HAP-1 (cell line): ENCODE measurements at regions not wholly inside any gene's neighbourhood (a gene's known extent, or its start where the extent isn't known, plus 50 kb on each side); places are given as distances from the start of the nearest gene placed in this dataset.
"Not testable (repeated sequence)": the region's sequence is repeated elsewhere in the genome, so short reads cannot be mapped to it uniquely, and the experiment has no call there.

Source experiments
- DNase-seq, 2 experiments: peaks; one replicate each; pipeline ENCODE4 v3.0.0-alpha.2; 2016 to 2020; ENCODE audit warnings: low spot score in 2 of 2
- H3K27me3 ChIP-seq: fragments of 250-450 bp; sonication (Bioruptor Pico); 2 replicates; pipeline ENCODE4 v1.5.1; 2020; ENCODE audit warnings: low read depth, mild to moderate bottlenecking, moderate library complexity
- H3K36me3 ChIP-seq: fragments of 250-450 bp; sonication (Bioruptor Pico); replicated peaks from 2 replicates; pipeline ENCODE4 v1.5.1; 2020; ENCODE audit warnings: mild to moderate bottlenecking
- H3K4me1 ChIP-seq: fragments of 250-450 bp; sonication (Bioruptor Pico); 2 replicates; pipeline ENCODE4 v1.5.1; 2020; ENCODE audit warnings: mild to moderate bottlenecking
- H3K4me3 ChIP-seq: fragments of 250-450 bp; sonication (Bioruptor Pico); 2 replicates; pipeline ENCODE4 v1.5.1; 2020; ENCODE audit warnings: mild to moderate bottlenecking, moderate library complexity
- H3K9me3 ChIP-seq: fragments of 250-450 bp; sonication (Bioruptor Pico); 2 replicates; pipeline ENCODE4 v1.5.1; 2020; ENCODE audit warnings: mild to moderate bottlenecking, moderate library complexity
- in situ Hi-C: fragments of 300-500 bp; cut with MboI; formaldehyde crosslinking; loops from 3 replicates; pipeline ENCODE4 v1.14.3; 2020; ENCODE audit warnings: low sequenced_read_pairs, inconsistent platforms, mixed read lengths

DNA sequence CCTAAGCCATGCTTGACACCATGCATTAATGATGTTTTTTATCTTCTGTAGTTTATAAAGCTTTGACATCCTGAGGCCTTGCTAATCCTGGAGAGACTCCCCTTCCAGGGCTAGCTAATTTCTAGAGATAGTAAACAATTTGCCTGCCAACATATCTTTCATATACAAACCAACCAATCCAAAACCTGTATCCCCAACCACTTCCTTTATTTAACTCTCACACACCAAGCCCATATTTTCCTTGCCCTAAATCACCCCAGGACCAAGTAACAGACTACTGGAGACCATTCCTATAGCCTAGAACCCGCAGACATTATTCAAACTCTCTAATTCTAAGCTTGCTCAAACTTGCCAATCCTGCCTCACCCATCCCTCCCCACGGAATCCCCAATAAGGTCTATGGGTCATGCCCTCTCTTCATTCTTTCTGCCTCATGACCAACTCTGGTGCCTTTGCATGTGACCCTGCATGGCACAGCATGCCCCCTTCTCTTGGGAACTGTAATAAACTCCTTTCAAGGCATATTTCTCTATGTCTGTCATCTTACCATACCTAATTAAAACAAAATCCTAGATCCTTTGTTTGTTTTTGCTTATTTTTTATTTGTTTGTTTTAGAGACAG lies 116.6 kb upstream of the CACUL1 start:
- no peak for DNase-seq
- in situ Hi-C loops = no loop called here
- peaks cover 6% of the 10 kb centered on the region; the same call in 1 of the 2 replicates for H3K27me3 ChIP-seq
- H3K4me1 ChIP-seq = no peaks in the 10 kb centered on the region
- H3K4me3 ChIP-seq = no peak overlapping the region
- H3K9me3 ChIP-seq = no peaks in the 10 kb centered on the region
- no peaks in the 10 kb centered on the region for H3K36me3 ChIP-seq

DNA sequence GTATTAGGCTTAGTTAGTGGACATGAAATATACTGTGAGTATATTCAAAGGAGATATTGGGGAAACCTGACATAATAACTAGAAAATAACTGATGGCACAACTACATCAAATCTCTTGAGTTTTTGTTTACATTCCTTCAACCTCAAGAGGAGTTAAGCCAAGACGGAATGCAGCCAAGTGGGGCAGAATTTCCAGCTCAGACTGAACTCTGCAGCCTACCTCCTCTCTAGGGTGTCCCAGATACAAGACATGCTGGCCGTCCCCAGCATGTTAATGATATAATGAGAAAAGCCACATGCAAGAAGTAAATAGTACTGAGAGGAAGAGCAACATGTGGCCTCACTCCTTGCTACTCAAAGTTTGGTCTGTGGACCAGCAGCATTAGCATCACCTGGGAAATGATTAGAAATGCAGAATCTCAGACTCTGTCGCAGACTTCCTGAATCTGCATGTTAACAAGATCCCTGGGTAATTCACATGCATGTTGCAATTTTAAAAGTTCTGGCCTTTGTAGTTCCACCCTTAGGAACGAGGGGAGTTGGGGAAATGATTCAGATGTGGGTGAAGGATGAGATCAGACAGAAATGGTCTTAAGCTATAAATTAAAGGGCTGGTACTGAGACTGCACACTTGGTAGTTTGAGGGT lies 118.4 kb upstream of the CACUL1 start:
- Histone ChIP-seq H3K36me3 (no peaks in the 10 kb centered on the region), H3K27me3 (peaks cover 2% of the 10 kb centered on the region; the same call in 1 of the 2 replicates), H3K4me1 (no peaks in the 10 kb centered on the region), H3K4me3 (no peak overlapping the region), H3K9me3 (no peaks in the 10 kb centered on the region)
- in situ Hi-C loops = no loop called here
- DNase-seq = no peak

DNA sequence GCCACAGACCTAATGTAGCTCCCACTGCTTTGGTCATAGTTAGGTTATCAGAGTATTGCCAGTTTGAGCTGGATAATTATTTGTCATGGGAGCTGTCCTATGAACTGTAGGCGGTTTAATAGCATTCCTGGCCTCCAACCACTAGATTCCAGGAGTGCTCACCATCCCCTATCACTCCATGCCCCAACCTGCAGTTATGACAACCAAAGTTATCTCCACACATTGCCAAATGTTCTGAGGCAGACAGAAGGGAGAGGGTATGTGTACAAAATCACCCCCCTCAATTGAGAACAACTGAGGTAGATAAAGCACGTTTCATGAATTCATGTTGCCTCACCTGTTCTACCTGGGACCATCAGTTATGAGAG lies 119.0 kb upstream of the CACUL1 start:
- H3K4me3 ChIP-seq = no peak overlapping the region
- H3K9me3 ChIP-seq = no peaks in the 10 kb centered on the region
- no peak for DNase-seq
- H3K27me3 ChIP-seq = peaks cover 2% of the 10 kb centered on the region; the same call in 1 of the 2 replicates
- no peaks in the 10 kb centered on the region for H3K4me1 ChIP-seq
- in situ Hi-C loops = no loop called here
- no peaks in the 10 kb centered on the region for H3K36me3 ChIP-seq

DNA sequence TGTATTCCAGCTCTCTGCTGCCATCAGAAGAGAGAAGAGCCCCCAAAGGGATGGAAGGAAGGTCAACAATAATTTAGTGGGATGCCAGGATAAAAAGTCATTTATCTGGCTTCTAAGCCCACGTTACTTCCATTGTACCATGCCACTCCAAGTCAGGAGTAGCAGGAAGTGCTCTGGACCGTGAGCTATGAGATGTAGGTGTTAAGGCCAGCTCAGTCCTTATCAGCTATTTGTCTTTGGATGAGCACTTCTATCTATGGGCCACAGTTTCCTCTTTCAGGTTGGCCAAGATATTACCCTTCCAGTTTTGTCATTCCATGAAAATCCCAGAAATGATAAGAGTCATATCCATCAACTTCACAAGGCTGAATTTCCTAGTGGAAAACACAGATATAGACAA lies 119.4 kb upstream of the CACUL1 start:
- no peak for DNase-seq
- Histone ChIP-seq H3K9me3 (no peaks in the 10 kb centered on the region), H3K4me3 (no peak overlapping the region), H3K27me3 (peaks cover 2% of the 10 kb centered on the region; the same call in 1 of the 2 replicates), H3K36me3 (no peaks in the 10 kb centered on the region), H3K4me1 (no peaks in the 10 kb centered on the region)
- in situ Hi-C loops = no loop called here

DNA sequence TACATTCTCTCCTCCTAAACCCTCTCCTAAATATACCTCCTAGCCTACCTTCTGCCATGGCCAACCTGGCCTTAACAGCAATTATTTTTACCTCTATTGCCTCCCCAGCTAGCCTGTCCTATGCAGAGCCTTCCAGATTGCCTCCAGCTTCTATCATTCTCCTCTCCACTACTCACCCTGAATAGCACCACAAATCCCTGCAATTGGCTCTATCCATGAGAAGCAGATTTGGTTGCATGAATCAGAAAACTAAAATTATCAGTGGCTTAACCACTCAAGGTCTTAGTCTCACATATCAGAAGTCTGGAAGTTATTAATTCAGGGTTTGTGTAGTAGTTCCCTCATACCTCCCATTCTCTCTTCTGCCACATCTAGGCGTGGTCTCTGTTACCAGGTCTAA lies 120.3 kb upstream of the CACUL1 start:
- no peaks in the 10 kb centered on the region for H3K9me3 ChIP-seq
- no peak for DNase-seq
- peaks cover 2% of the 10 kb centered on the region; the same call in 1 of the 2 replicates for H3K27me3 ChIP-seq
- no peaks in the 10 kb centered on the region for H3K4me1 ChIP-seq
- in situ Hi-C loops = no loop called here
- H3K36me3 ChIP-seq = no peaks in the 10 kb centered on the region
- H3K4me3 ChIP-seq = no peak overlapping the region

DNA sequence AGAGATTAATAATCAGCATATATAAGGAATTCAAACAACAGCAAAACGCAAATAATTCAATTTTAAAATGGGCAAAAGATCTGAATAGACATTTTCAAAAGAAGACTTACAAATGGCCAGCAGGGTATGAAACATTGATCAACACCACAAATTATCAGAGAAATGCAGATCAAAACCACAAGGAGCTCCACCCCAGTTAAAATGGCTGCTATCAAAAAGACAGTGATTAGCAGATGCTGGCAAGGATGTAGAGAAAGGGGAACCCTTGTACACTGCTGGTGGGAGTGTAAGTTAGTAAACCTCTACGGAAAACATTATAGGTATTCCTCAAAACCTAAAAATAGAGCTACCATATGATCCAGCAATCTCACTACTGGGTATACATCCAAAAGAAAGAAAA lies 128.0 kb upstream of the CACUL1 start:
- in situ Hi-C loops = no loop called here

DNA sequence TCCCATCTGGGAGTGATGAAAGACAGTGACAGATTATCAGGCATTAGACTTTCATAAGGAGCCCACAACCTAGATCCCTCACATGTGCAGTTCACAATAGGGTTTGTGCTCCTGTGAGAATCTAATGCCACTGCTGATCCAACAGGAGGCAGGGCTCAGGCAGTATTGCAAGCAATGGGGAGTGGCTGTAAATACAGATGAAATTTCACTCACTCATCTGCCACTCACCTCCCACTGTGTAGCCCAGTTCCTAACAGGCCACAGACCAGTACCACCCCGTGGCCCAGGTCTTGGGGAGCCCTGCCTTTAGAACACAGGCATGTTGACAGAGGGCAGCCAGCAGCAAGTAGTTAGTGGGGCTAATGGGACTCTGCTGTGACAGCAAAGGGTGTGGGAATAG lies 137.3 kb upstream of the NANOS1 start:
- in situ Hi-C loops = no loop called here

More for the DNA sequence above, 128.0 kb upstream of the CACUL1 start:
- no peak for DNase-seq
- Histone ChIP-seq H3K9me3 (no peaks in the 10 kb centered on the region), H3K4me3 (no peak overlapping the region), H3K36me3 (no peaks in the 10 kb centered on the region), H3K27me3 (no peaks in the 10 kb centered on the region; the same call in 1 of the 2 replicates), H3K4me1 (no peaks in the 10 kb centered on the region)

DNA sequence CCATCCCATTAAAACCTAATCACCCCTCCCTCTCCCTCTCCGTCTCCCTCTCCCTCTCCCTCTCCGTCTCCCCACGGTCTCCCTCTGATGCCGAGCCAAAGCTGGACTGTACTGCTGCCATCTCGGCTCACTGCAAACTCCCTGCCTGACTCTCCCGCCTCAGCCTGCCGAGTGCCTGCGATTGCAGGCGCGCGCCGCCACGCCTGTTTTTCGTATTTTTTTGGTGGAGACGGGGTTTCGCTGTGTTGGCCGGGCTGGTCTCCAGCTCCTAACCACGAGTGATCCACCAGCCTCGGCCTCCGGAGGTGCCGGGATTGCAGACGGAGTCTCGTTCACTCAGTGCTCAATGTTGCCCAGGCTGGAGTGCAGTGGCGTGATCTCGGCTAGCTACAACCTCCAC lies 134.6 kb upstream of the NANOS1 start:
- H3K36me3 ChIP-seq, DNase-seq, H3K4me3 ChIP-seq, H3K4me1 ChIP-seq, in situ Hi-C loops, H3K27me3 ChIP-seq, H3K9me3 ChIP-seq: not testable (repeated sequence)

More for the DNA sequence above, 137.3 kb upstream of the NANOS1 start:
- H3K9me3 ChIP-seq = no peaks in the 10 kb centered on the region
- H3K36me3 ChIP-seq = no peaks in the 10 kb centered on the region
- no peak for DNase-seq
- H3K27me3 ChIP-seq = no peaks in the 10 kb centered on the region; the same call in 1 of the 2 replicates
- no peak overlapping the region for H3K4me3 ChIP-seq
- H3K4me1 ChIP-seq = no peaks in the 10 kb centered on the region

DNA sequence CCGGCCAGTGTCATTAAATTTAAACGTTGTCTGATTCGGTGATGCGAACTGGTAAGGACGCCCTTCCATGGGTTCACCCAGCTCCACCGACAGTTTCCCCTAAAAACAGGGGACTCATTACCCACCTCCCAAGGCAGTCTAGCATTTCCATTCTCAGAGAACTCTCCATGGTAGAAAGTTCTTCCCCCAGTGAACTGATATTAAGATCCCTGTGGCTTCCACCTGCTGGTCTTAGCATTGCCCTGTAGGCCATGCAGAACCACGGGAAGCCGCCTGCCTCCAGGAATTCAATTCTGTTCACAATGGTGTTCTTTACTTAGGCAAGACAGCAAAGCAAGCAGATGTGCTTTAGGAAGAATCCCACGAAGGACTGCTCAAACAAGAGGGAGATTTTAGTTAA lies 128.9 kb upstream of the NANOS1 start:
- no peaks in the 10 kb centered on the region for H3K9me3 ChIP-seq
- H3K27me3 ChIP-seq = peaks cover 5% of the 10 kb centered on the region; the same call in 1 of the 2 replicates
- H3K4me3 ChIP-seq = no peak overlapping the region
- H3K36me3 ChIP-seq = no peaks in the 10 kb centered on the region
- in situ Hi-C loops = no loop called here
- no peak for DNase-seq
- H3K4me1 ChIP-seq = no peaks in the 10 kb centered on the region

DNA sequence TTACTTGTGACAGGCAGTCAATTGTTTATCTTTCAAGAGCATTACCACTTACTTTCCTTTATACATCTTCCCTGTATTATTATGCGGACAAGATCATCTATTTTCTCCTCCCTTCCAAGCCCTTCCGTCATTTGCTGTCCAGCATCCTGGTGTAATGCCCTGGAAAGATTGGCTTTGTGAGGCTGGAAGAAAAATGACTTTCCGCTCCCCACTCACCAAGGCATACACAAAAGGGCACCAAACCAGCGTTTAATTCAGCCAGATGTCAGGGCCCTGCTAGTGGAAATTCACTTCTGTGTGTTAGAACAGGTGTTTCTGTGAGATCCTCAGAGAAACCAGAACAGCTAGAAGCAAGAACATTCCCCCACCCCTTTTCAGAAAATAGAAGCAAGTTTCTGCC lies 128.1 kb upstream of the NANOS1 start:
- DNase-seq = no peak
- H3K27me3 ChIP-seq = peaks cover 5% of the 10 kb centered on the region; the same call in 1 of the 2 replicates
- in situ Hi-C loops = no loop called here
- H3K9me3 ChIP-seq = no peaks in the 10 kb centered on the region
- no peaks in the 10 kb centered on the region for H3K4me1 ChIP-seq
- no peaks in the 10 kb centered on the region for H3K36me3 ChIP-seq
- H3K4me3 ChIP-seq = no peak overlapping the region

DNA sequence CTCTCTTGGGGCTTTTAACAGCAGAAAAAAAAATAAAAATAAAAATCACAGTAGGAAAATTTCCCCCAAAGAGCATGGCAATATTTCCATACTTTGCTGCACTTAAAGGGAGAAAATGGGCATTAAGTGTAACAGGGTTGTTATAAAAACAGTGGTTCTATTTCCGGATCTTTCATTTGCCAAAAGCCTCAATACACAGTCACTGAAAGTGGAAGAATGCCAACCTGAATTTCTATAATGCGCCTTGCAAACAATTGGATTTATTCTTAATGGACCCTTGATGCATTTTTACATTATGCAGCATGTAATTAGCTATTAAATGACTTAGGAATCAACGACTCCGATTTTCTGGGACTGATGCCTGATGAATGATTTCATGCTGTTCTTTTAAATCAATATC lies 127.6 kb upstream of the NANOS1 start:
- H3K4me3 ChIP-seq = no peak overlapping the region
- in situ Hi-C loops = no loop called here
- no peaks in the 10 kb centered on the region for H3K36me3 ChIP-seq
- no peaks in the 10 kb centered on the region for H3K9me3 ChIP-seq
- DNase-seq = no peak
- H3K27me3 ChIP-seq = peaks cover 5% of the 10 kb centered on the region; the same call in 1 of the 2 replicates
- no peaks in the 10 kb centered on the region for H3K4me1 ChIP-seq

DNA sequence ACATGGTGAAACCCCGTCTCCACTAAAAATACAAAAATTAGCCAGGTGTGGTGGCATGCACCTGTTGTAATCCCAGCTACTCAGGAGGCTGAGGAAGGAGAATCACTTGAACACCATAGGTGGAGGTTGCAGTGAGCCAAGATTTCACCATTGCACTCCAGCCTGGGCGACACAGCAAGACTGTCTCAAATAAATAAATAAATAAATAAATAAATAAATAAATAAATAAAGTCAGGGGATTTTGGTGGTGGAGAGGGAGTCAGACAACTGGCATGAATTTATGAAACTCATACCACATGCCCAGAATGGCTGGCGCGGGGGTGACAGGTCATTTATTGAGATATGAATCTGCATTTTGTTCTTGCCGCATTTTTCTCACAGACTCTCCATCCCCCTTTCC lies 126.9 kb upstream of the NANOS1 start:
- not testable (repeated sequence) for H3K4me3 ChIP-seq

DNA sequence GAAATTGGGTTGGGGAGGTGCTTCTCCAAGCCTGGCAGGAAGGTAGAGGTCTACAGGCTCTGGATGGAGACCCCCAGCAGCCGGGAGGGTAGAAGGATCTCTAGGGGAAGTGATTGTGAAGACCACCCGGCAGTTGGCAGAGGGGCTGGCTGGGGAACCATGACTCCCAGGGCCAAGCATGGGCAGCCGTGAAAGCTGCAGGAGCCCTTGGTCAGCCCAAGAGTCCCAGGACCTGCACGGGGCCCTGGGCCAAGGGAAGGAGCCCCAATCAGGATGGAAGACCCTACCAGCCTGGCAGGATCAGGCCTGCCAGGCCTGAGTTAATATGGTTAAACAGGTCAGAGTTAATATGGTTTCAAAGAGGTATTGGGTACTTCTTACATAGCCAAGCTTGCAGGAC lies 126.3 kb upstream of the NANOS1 start:
- Histone ChIP-seq H3K27me3 (peaks cover 5% of the 10 kb centered on the region; the same call in 1 of the 2 replicates), H3K9me3 (no peaks in the 10 kb centered on the region), H3K36me3 (no peaks in the 10 kb centered on the region), H3K4me1 (no peaks in the 10 kb centered on the region), H3K4me3 (no peak overlapping the region)
- DNase-seq = no peak
- in situ Hi-C loops = no loop called here

More for the DNA sequence above, 126.9 kb upstream of the NANOS1 start:
- H3K36me3 ChIP-seq, H3K9me3 ChIP-seq, H3K27me3 ChIP-seq, H3K4me1 ChIP-seq, DNase-seq, in situ Hi-C loops: not testable (repeated sequence)

DNA sequence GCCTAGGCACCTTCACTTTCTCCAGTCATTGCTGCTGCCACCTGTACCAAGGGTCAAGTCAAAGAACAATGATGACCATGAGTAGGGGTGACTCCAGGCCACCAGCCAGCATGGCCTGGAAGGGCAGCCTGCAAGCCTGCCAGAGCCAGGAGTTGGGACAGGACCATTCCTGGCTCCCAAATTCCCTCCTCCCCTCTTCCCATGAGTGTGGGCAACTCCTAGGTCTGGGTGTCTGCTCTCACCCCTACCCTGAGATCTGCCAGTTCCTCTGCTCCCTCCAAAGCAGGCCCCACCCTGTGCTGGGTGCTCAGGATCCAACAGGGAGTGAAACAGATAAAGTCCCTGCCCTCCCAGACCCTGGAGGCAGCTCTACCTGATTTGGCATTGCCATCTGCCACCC lies 125.8 kb upstream of the NANOS1 start:
- H3K36me3 ChIP-seq = no peaks in the 10 kb centered on the region
- H3K9me3 ChIP-seq = no peaks in the 10 kb centered on the region
- in situ Hi-C loops = no loop called here
- peaks cover 5% of the 10 kb centered on the region; the same call in 1 of the 2 replicates for H3K27me3 ChIP-seq
- H3K4me3 ChIP-seq = no peak overlapping the region
- no peaks in the 10 kb centered on the region for H3K4me1 ChIP-seq
- DNase-seq = no peak
